ENCODE measurements at regions not wholly inside any gene's neighbourhood (a gene's known extent, or its start where the extent isn't known, plus 50 kb on each side); places are given as distances from the start of the nearest gene placed in this dataset.

- Histone ChIP-seq H3K27me3 (replicated peaks in 1 of 4; ENCODE audit: control insufficient read depth in 3 of 4, extremely low read depth in 1 of 4, insufficient read depth in 3 of 4, low read length in 3 of 4) (no peaks in the 10 kb centered on the region), H3K36me3 (ENCODE audit: control insufficient read depth in 2 of 4, insufficient read depth in 4 of 4, low read length in 3 of 4) (no peaks in the 10 kb centered on the region; a peak in 1 of 8 replicates), H2BK12ac (ENCODE audit: low read depth, low read length) (no peak overlapping the region), H3K23ac (ENCODE audit: insufficient read length) (no peak overlapping the region), H3K18ac (ENCODE audit: extremely low read depth, low read length) (no peak overlapping the region), H3K79me2 (ENCODE audit: control insufficient read depth in 1 of 2, insufficient read depth in 2 of 2, low read length in 2 of 2) (no peaks in the 10 kb centered on the region), H4K8ac (ENCODE audit: extremely low read depth, insufficient read depth, low read length) (no peak overlapping the region), H3K27ac (ENCODE audit: low read depth, low read length) (no peak overlapping the region), H2BK15ac (ENCODE audit: low read length) (no peak overlapping the region), H3K4me1 (replicated peaks in 1 of 4; ENCODE audit: control insufficient read depth in 3 of 4, insufficient read depth in 4 of 4, low read length in 3 of 4) (peaks cover 0 to 4% (median 2%) of the 10 kb centered on the region in 4 experiments; a peak in 2 of 7 replicates), H2AFZ (ENCODE audit: low read length) (no peak overlapping the region), H3K4me3 (ENCODE audit: extremely low read depth in 1 of 4, insufficient read depth in 2 of 4, low read depth in 3 of 4, low read length in 4 of 4) (no peak overlapping the region), H3K79me1 (ENCODE audit: low read depth, low read length) (no peaks in the 10 kb centered on the region), H3K9ac (replicated peaks in 1 of 4; ENCODE audit: extremely low read depth in 1 of 4, low read depth in 3 of 4, low read length in 3 of 4) (no peak overlapping the region), H4K5ac (ENCODE audit: insufficient read length, low read depth, low read length) (no peak overlapping the region), H4K20me1 (replicated peaks in 1 of 2; ENCODE audit: control insufficient read depth in 1 of 2, insufficient read depth in 2 of 2, low read length in 2 of 2) (no peaks in the 10 kb centered on the region), H2BK5ac (ENCODE audit: low read depth, low read length) (no peak overlapping the region), H3K9me3 (ENCODE audit: insufficient read depth in 2 of 2, low read depth in 1 of 2, low read length in 1 of 2) (peaks cover 0 to 2% of the 10 kb centered on the region in 2 experiments; a peak in 1 of 4 replicates), H3K14ac (ENCODE audit: insufficient read length) (no peak overlapping the region), H2BK120ac (replicated peaks; ENCODE audit: low read depth, low read length) (no peak overlapping the region), H2BK20ac (ENCODE audit: low read length) (no peak overlapping the region), H4K91ac (replicated peaks; ENCODE audit: insufficient read length, low read length) (no peak overlapping the region), H3K4ac (replicated peaks; ENCODE audit: insufficient read length, low read depth, low read length) (no peak overlapping the region), H2AK5ac (ENCODE audit: low read depth, low read length) (no peak overlapping the region), H3K23me2 (ENCODE audit: low read depth, low read length) (no peaks in the 10 kb centered on the region), H3K56ac (replicated peaks; ENCODE audit: insufficient read length, low read depth, low read length) (no peak overlapping the region), H3K4me2 (ENCODE audit: insufficient read depth in 1 of 2, low read depth in 2 of 2, low read length in 2 of 2) (no peak overlapping the region; a peak in 1 of 4 replicates)
- ChIA-PET CTCF (ENCODE audit: partially characterized antibody) (interaction anchor here (1.4 kb wide), 2 partner anchors 19 to 79 kb away, joined by 3 read pairs; no protein-coding TSS in a partner anchor), POLR2A (ENCODE audit: partially characterized antibody) (no interaction called here)
- no peak for FAIRE-seq
- DNase-seq (ENCODE audit: low read depth in 1 of 2, low spot score in 2 of 2): no peak
- TF ChIP-seq POLR2AphosphoS5 (IDR thresholded peaks at IDR 0.05; ENCODE audit: low read depth, low read length) (no peak), ASH2L (IDR thresholded peaks at IDR 0.05; ENCODE audit: low read length) (no peak), SP2 (IDR thresholded peaks at IDR 0.05; ENCODE audit: low read length) (no peak), RAD21 (IDR thresholded peaks at IDR 0.05 in 1 of 2, conservative IDR thresholded peaks at IDR 0.05 in 1 of 2; ENCODE audit: low read depth in 2 of 2, low read length in 2 of 2) (no peak), FOSL1 (IDR thresholded peaks at IDR 0.05; ENCODE audit: insufficient read depth, low read depth, low read length) (no peak), YY1 (IDR thresholded peaks at IDR 0.05; ENCODE audit: low read depth, low read length) (no peak), SP4 (IDR thresholded peaks at IDR 0.05; ENCODE audit: low read length) (no peak), NRF1 (IDR thresholded peaks at IDR 0.05; ENCODE audit: low read depth, low read length) (no peak), SUZ12 (IDR thresholded peaks at IDR 0.05; ENCODE audit: low read length) (no peak), SIRT6 (IDR thresholded peaks at IDR 0.05; ENCODE audit: low read length) (no peak), CEBPB (IDR thresholded peaks at IDR 0.05; ENCODE audit: low read depth, low read length) (no peak), POU5F1 (IDR thresholded peaks at IDR 0.05; ENCODE audit: low read depth, low read length) (no peak), GABPA (IDR thresholded peaks at IDR 0.05; ENCODE audit: borderline replicate concordance, insufficient read depth, low read length) (no peak), SAP30 (IDR thresholded peaks at IDR 0.05; ENCODE audit: insufficient read depth, insufficient replicate concordance, low read length) (no peak), BRCA1 (IDR thresholded peaks at IDR 0.05; ENCODE audit: low read depth, low read length) (no peak)
These were observed 144.8 kb downstream of the TBC1D30 start for GRCh38 chr12:64968989-64969819.
